SK-N-MC (cell line): ENCODE measurements at regions not wholly inside any gene's neighbourhood (a gene's known extent, or its start where the extent isn't known, plus 50 kb on each side); places are given as distances from the start of the nearest gene placed in this dataset.

Experiments used
- DNase-seq: peaks from one replicate; pipeline ENCODE4 v3.0.0-alpha.2; 2011; ENCODE audit warnings: low read depth, low spot score
- H3K27ac ChIP-seq: fragments of 200-600 bp; sonication (generic); 2 replicates; pipeline ENCODE4 v1.5.1; 2016; ENCODE audit warnings: mixed run types
- H3K36me3 ChIP-seq: fragments of 200-600 bp; sonication (generic); 2 replicates; pipeline ENCODE4 v1.6.1; 2017; ENCODE audit warnings: antibody characterized with exemption, low read length, mixed read lengths; ENCODE audit not compliant: insufficient read depth
- H3K4me3 ChIP-seq: fragments of 200-600 bp; sonication (generic); 2 replicates; pipeline ENCODE4 v1.5.1; 2016
- H3K9ac ChIP-seq: fragments of 200-600 bp; sonication (generic); 2 replicates; pipeline ENCODE4 v1.8.0; 2017; ENCODE audit warnings: mixed run types, mixed read lengths; ENCODE audit not compliant: insufficient read length
- H3K9me3 ChIP-seq: fragments of 200-600 bp; sonication (generic); 2 replicates; pipeline ENCODE4 v1.6.1; 2017; ENCODE audit warnings: low read depth, mild to moderate bottlenecking, antibody characterized with exemption, low read length, moderate library complexity, mixed read lengths
- EZH2 ChIP-seq: fragments of 200-600 bp; sonication (generic); IDR thresholded peaks from one replicate; pipeline ENCODE4 v1.6.1; 2017; ENCODE audit warnings: antibody characterized with exemption
- FOXP2 ChIP-seq: optimal IDR thresholded peaks from 2 replicates; pipeline ENCODE3; 2011; ENCODE audit warnings: mild to moderate bottlenecking, moderate library complexity; ENCODE audit not compliant: insufficient read depth; ENCODE audit errors: extremely low read length, control extremely low read depth
- POLR2AphosphoS5 ChIP-seq: IDR thresholded peaks from 2 replicates; pipeline ENCODE4 v1.6.1; 2012; ENCODE audit warnings: mild to moderate bottlenecking, low read depth, low read length, borderline replicate concordance

DNA sequence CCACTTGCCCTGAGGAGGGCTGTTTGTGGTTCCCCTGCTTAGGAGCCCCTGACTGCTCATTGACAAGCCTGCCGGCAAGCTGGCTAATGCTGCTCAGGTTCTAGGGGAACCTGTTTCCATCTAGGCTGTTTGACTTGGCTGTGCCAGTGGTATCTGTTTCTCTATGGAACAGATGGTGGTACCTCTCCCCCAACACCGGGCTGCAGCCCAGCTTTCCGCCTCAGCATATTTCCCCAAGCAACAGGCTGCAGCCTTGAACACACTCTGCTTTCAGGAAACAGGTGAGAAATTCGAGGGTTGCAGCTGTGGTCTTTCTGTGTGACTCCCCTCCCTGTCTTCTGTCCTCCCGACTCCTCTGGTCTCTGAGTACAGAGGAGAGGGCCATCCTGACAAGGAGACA is 132.3 kb downstream of the TMEM132E start:
- Histone ChIP-seq H3K36me3 (no peaks in the 10 kb centered on the region), H3K9me3 (no peaks in the 10 kb centered on the region), H3K4me3 (no peak overlapping the region), H3K9ac (no peak overlapping the region), H3K27ac (no peak overlapping the region)
- no peak for DNase-seq
- TF ChIP-seq POLR2AphosphoS5 (no peak), EZH2 (no peak), FOXP2 (no peak)

DNA sequence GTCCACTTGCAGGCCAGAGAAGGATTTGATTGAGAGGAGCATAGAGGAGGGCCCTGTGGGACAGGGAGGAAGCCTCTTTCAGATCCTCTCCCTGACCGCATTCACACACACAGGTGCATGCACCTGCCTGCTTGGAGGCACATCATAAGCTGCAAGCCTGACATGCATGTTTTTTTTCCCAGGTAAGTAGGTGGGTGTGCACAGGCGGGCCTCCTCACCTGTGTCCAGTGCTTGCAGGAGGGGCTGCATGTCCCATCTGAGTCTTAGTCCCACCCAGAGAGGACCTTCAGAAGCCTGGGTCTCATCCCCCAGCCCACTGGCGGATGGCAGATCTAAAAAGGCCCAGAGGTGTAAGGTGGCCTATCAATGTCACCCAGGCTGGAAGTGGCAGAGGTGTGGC is 130.8 kb downstream of the TMEM132E start:
- H3K27ac ChIP-seq, result no peak overlapping the region
- H3K4me3 ChIP-seq, result no peak overlapping the region
- no peak for DNase-seq
- TF ChIP-seq FOXP2, result no peak
- TF ChIP-seq EZH2, result no peak
- no peak for TF ChIP-seq POLR2AphosphoS5
- no peak overlapping the region for H3K9ac ChIP-seq
- no peaks in the 10 kb centered on the region for H3K36me3 ChIP-seq
- H3K9me3 ChIP-seq, result no peaks in the 10 kb centered on the region

DNA sequence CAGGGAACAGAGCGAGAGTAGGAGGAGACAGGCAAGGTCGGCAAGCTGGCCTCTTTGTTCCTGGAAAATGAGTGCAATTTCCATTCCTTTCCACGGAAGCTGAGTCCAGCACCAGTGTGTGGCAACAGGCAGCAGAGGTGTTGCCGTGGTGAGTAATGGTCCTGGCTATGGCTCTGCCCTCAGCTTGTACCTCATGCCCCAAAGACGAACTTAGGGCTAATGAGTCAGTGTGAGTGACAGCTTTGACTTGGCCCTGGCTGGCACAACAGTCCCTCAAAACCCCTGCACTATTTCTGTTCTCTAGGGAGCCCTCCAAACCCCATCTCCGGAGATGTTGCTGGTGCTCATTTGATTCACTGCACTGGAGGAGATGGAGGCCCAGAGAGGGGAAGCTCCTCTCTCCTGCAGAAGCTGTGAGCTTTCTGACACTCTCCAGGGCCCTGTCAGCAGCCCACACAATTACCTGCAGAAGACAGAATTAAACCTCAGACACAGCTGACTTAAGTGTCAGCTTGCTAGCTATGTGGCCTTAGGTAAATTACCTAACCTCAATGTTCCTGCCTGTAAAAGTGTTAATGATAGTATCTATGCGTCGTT is 129.9 kb downstream of the TMEM132E start:
- Histone ChIP-seq H3K9ac (no peak overlapping the region), H3K4me3 (no peak overlapping the region), H3K9me3 (no peaks in the 10 kb centered on the region), H3K36me3 (no peaks in the 10 kb centered on the region), H3K27ac (no peak overlapping the region)
- no peak for TF ChIP-seq EZH2
- TF ChIP-seq FOXP2, result no peak
- TF ChIP-seq POLR2AphosphoS5, result no peak
- no peak for DNase-seq

DNA sequence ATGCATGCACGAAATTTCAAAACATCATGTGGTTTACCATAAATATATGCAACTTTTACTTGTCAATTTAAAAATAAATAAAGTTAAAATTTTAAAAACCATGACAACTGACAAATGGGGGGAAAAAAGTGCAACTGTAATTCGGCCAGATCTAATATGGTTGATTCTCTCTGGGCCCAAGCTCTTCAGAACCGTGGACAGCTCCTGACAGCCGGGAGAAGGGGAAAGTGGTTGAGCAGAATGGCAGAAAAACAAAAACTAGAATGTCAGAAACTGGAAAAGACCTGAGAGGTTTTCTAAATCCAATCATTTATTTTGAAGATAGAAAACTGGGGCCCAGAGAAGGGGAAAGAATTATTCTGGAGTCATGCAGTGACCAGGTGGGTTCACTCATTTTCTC is 126.6 kb downstream of the TMEM132E start:
- Histone ChIP-seq H3K9ac (no peak overlapping the region), H3K36me3 (no peaks in the 10 kb centered on the region), H3K4me3 (no peak overlapping the region), H3K9me3 (no peaks in the 10 kb centered on the region), H3K27ac (no peak overlapping the region)
- no peak for DNase-seq
- TF ChIP-seq EZH2, result no peak
- TF ChIP-seq FOXP2, result no peak
- TF ChIP-seq POLR2AphosphoS5, result no peak

DNA sequence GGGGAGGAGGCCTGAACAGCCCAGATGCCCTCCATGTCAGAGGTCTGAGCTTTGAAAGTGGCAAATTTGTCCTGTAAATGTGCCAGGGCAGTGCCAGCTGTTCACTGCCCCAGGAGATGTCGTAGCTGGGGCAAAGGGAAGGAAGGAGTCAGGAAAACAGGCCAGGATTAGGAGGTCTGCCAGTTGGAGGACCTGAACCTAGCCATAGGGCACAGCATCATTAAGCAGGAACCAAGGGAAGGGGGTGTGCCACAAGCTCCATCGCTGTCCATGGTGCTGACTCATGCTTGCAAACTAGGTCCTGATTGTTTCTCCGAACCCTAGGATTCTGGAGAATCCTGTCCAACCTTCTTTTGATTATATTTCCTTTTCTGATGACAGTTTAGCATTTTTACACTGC is 124.2 kb downstream of the TMEM132E start:
- Histone ChIP-seq H3K36me3 (no peaks in the 10 kb centered on the region), H3K4me3 (no peak overlapping the region), H3K27ac (no peak overlapping the region), H3K9me3 (no peaks in the 10 kb centered on the region), H3K9ac (no peak overlapping the region)
- TF ChIP-seq FOXP2 (no peak), POLR2AphosphoS5 (no peak), EZH2 (no peak)
- peak; percentile 34 for DNase-seq

DNA sequence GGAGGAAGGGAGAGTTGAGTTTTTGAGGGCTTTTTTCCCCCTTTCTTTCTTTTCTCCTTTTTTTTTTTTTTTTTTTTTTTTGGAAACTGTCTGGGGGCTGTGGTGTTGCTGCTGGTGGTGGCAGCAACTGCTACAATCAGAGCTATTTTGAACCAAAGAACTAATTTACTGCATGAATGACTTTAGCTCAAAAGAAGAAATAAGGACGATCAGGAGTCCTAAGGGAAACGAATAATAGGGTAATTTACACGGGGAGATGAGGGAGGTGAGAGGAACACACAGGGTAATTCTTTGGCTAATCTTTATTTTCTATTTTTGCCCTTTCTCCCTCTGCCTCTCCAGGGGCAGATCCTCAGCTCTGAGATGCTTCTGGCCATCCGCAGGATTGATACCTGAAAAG is 119.8 kb downstream of the TMEM132E start:
- Histone ChIP-seq H3K27ac (no peak overlapping the region), H3K9me3 (no peaks in the 10 kb centered on the region), H3K36me3 (no peaks in the 10 kb centered on the region), H3K9ac (no peak overlapping the region), H3K4me3 (no peak overlapping the region)
- no peak for DNase-seq
- no peak for TF ChIP-seq EZH2
- TF ChIP-seq FOXP2, result no peak
- no peak for TF ChIP-seq POLR2AphosphoS5

DNA sequence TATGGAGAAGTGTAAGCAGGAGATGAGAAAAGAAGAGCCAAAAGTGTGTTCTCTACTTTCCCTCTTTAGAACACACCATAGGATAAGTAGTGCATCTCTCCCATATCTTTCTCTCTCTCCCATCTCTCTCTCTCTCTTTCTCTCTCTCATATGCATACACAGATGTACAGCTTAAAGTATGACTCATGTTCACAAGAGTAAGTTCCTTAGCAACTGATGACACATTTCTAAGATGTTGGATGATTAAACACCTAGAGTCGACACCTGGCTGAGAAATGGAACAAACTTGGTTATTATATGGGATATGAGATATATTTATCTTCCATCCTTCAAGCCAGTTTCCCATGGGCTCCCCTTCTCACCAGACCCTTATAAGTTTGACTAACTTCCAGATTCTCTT is 113.5 kb downstream of the TMEM132E start:
- no peak for DNase-seq
- TF ChIP-seq FOXP2 (no peak), EZH2 (no peak), POLR2AphosphoS5 (no peak)
- H3K9ac ChIP-seq, result no peak overlapping the region
- H3K4me3 ChIP-seq, result no peak overlapping the region
- no peak overlapping the region for H3K27ac ChIP-seq
- H3K9me3 ChIP-seq, result no peaks in the 10 kb centered on the region
- H3K36me3 ChIP-seq, result no peaks in the 10 kb centered on the region
